ENCODE measurements at regions not wholly inside any gene's neighbourhood (a gene's known extent, or its start where the extent isn't known, plus 50 kb on each side); places are given as distances from the start of the nearest gene placed in this dataset.

- DNase-seq: no peak
Observed at GRCh38 chr17:52357854-52358253, 199.3 kb upstream of the CA10 start.

GRCh38 chr17:52336796-52337195, 178.3 kb upstream of the CA10 start:
- no peak for DNase-seq

- DNase-seq: no peak
Observed at GRCh38 chr17:52306314-52306713, 147.8 kb upstream of the CA10 start.

- DNase-seq: no peak
Observed at GRCh38 chr17:52298881-52299280, 140.4 kb upstream of the CA10 start.

- DNase-seq: no peak
Observed at GRCh38 chr17:52297230-52298010, 138.9 kb upstream of the CA10 start.

- no peak for DNase-seq
Observed at GRCh38 chr17:52294301-52294700, 135.8 kb upstream of the CA10 start.

GRCh38 chr17:52287611-52288010, 129.1 kb upstream of the CA10 start:
- no peak for DNase-seq

GRCh38 chr17:52283872-52284271, 125.4 kb upstream of the CA10 start:
- no peak for DNase-seq

- no peak for DNase-seq
Observed at GRCh38 chr17:52276381-52277008, 118.0 kb upstream of the CA10 start.

- no peak for DNase-seq
Observed at GRCh38 chr17:52271781-52272180, 113.3 kb upstream of the CA10 start.

GRCh38 chr17:52255347-52255746, 96.8 kb upstream of the CA10 start:
- DNase-seq: no peak

GRCh38 chr17:52244689-52245088, 86.2 kb upstream of the CA10 start:
- DNase-seq: no peak

- DNase-seq: no peak
Observed at GRCh38 chr17:52242268-52242667, 83.8 kb upstream of the CA10 start.

- DNase-seq: no peak
Observed at GRCh38 chr17:52237151-52237550, 78.6 kb upstream of the CA10 start.

- no peak for DNase-seq
Observed at GRCh38 chr17:52235516-52235915, 77.0 kb upstream of the CA10 start.

- DNase-seq: no peak
Observed at GRCh38 chr17:52233632-52234031, 75.1 kb upstream of the CA10 start.

GRCh38 chr17:52233176-52233575, 74.7 kb upstream of the CA10 start:
- no peak for DNase-seq

- DNase-seq: no peak
Observed at GRCh38 chr17:52228823-52229222, 70.3 kb upstream of the CA10 start.

- DNase-seq: no peak
Observed at GRCh38 chr17:52227926-52228325, 69.4 kb upstream of the CA10 start.

GRCh38 chr17:52213451-52213850, 54.9 kb upstream of the CA10 start:
- DNase-seq: no peak

- no peak for DNase-seq
Observed at GRCh38 chr17:52212851-52213250, 54.3 kb upstream of the CA10 start.

- no peak for DNase-seq
Observed at GRCh38 chr17:52209507-52209906, 51.0 kb upstream of the CA10 start.

All from T-helper 1 cell (primary cell).